ENCODE measurements at regions not wholly inside any gene's neighbourhood (a gene's known extent, or its start where the extent isn't known, plus 50 kb on each side); places are given as distances from the start of the nearest gene placed in this dataset.

DNA sequence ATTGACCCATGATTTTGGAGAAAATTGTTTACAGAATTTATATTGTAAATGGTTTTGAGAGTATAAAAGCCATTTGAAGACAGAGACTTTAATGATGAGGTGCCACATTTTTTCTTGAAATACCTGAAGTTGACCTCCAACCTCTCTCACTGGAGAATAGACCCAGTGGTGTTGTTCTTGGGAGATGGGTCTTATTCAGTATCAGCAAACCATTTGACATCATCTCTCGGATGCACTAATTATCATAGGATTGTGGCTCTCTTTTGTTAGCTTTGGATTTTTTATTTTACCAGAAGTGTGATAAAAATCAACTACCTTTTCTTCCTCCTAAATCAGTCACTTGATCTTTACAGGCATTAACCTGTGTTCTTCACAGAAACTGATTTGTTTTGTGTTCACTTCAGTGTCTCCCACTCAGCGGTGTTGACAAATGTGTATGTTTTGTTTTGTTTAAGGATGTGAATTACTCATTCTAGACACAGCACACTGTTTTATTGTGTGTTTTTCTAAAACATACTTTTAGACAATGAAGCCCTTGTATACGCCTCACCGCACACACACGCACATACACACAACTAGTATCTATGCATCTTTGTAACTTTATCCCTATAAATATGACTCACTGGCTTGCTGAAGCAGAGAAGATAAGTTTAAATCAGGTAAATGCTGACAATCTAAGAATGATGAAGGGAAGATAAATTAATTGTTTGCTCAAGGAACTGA lies 455.6 kb downstream of the INHBA start:
- DNase-seq (ENCODE audit: low read depth), result no peak

- DNase-seq (ENCODE audit: low read depth), result no peak
These were observed 457.0 kb downstream of the INHBA start for GRCh38 chr7:41245916-41246315.

GRCh38 chr7:41244246-41244645 lies 458.6 kb downstream of the INHBA start:
- no peak for DNase-seq (ENCODE audit: low read depth)

DNA sequence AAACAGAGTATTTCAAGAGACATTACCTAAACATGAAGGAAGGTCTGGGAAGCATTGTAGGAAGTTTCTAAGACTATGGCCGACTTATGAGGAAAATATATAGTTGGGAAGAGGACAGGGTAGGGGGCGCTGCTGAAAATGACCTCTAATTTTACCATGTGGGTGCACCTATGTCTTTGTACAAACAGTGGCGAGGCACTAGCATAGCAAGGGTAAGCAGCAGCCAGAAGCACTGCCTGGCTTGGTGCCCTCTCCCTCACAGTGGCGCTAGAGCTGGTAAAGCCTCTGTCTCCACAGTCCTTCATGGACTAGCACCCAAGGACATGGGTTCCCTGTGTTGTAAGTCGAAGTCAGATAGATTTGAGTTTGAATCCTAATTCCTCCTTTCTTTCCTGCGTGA lies 461.2 kb downstream of the INHBA start:
- DNase-seq (ENCODE audit: low read depth), result no peak

GRCh38 chr7:41239596-41239995 lies 463.3 kb downstream of the INHBA start:
- DNase-seq (ENCODE audit: low read depth), result no peak

DNA sequence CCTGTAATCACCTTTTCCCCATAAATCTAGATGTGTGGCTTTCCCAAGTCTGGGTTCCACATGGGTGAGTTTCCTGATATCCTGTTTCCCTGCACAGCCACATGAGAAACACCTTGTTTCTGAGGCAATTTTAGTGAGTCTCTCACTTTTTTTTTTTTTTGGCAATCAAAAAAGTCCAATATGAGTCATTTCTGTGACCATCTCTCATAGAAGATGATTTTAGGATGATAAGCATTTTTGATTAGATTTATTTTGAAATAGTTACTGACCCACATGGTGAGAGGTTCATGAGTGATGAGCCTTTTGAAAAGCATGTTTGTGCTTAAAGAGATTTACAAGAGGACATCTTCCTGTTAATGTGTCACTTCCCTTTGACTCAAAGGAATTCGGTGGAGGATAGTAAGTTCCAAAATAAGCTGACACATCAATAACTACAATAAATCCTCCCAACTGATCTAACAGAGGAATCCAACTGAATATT lies 464.0 kb downstream of the INHBA start:
- no peak for DNase-seq (ENCODE audit: low read depth)

GRCh38 chr7:41237956-41238355 lies 464.9 kb downstream of the INHBA start:
- DNase-seq (ENCODE audit: low read depth), result no peak

GRCh38 chr7:41232086-41232485 lies 470.8 kb downstream of the INHBA start:
- peak; percentile 19 for DNase-seq (ENCODE audit: low read depth)

- no peak for DNase-seq (ENCODE audit: low read depth)
These were observed 478.7 kb downstream of the INHBA start for GRCh38 chr7:41224063-41224763.

- peak; percentile 12 for DNase-seq (ENCODE audit: low read depth)
These were observed 480.1 kb downstream of the INHBA start for GRCh38 chr7:41222746-41223145.

DNA sequence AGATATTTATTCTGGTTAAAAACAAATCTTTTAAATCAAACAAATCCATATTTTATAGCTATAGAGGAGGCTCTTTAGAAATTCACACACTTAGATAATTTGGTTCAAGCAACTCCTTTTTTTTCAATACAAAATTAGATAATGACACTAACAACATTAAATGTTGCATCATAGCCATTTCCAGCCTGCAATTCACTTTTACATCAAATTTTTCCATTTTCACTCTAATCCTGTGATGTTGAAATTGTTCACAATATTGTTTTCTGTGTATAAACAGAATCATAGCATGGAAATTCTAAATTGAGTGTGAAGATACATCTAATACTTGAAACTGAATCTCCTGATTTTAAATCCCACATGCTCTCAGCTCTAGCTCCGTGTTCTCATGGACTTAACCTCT lies 482.6 kb downstream of the INHBA start:
- no peak for DNase-seq (ENCODE audit: low read depth)

GRCh38 chr7:41219276-41219675 lies 483.6 kb downstream of the INHBA start:
- peak; percentile 76 for DNase-seq (ENCODE audit: low read depth)

DNA sequence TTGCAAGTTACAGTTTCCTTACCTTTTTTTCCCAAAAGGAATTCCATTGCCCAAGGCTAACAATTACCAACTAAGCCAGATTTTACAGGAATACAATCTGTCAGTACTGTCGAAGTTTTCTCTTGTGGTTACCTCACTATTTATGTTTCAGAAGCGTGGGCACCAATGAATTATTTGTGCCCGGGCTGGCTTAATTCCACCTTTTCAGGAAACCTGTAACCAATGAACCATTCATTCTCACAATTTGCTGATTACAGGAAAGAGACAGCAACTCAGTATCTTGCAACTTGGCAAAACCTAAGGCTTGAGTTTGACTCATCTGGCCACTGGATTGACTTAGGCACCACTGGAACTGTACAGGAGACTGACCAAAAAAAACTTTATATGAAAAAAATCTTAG lies 485.6 kb downstream of the INHBA start:
- DNase-seq (ENCODE audit: low read depth), result no peak

DNA sequence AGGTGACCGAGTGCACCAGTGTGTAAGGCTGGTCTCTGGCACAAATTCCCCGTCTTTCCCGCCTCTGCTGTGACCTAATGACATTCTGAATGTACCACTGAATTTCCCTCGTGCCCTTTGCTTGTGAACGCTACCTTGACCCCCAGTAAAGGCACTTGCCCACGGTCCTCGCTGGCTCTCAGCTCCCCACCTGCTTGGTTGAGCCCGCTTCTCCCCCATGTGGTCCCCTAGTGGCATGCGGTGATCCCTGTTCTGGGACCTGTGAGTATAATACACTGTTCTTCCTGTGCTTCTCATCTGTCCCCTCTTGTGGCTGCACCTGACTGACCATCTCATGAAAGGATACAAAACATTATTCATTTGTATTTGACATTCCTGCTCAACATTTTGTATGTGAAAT lies 495.7 kb downstream of the INHBA start:
- DNase-seq (ENCODE audit: low read depth), result no peak

GRCh38 chr7:41206267-41206666 lies 496.6 kb downstream of the INHBA start:
- DNase-seq (ENCODE audit: low read depth), result no peak

DNA sequence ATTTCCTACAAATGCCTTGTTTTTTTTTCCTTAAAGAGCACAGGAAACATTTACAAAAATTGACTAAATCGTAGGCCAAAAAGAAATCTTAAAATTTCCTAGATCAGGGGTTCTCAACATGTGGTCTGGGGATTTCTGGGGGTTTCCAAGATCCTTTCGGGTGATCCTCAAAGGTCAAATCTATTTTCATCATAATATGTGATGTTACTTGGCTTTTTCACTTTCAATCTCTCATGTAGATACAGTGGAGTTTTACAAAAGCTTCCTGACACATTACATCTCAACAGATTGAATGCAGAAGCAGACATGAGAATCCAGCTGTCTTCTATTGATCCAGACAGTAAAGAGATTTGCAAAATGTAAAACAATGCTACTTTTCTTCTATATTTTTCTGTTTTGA lies 497.3 kb downstream of the INHBA start:
- no peak for DNase-seq (ENCODE audit: low read depth)

- DNase-seq (ENCODE audit: low read depth), result no peak
These were observed 499.3 kb downstream of the INHBA start for GRCh38 chr7:41203542-41203941.

DNA sequence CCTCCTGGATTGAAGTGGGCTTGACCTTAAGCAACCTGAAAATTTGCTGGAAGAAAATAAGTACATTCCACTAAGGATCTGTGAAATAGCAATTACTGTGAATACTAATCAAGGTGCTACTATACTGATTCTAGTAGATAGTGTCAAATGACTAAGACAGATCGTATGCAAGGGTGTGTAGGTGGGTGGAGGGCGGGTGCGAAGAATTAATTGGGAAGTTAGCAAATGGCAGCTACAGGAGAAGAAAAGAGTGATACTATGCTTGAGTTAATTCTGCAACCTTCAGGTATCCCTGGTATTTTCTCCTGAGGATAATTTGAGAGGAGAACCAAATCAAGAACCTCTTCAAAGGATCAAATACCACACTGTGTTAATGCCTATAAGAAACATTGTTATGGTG lies 501.9 kb downstream of the INHBA start:
- no peak for DNase-seq (ENCODE audit: low read depth)

- no peak for DNase-seq (ENCODE audit: low read depth)
These were observed 503.8 kb downstream of the INHBA start for GRCh38 chr7:41199136-41199535.

GRCh38 chr7:41198502-41198901 lies 504.4 kb downstream of the INHBA start:
- no peak for DNase-seq (ENCODE audit: low read depth)

- DNase-seq (ENCODE audit: low read depth), result no peak
These were observed 505.1 kb downstream of the INHBA start for GRCh38 chr7:41197769-41198168.

DNA sequence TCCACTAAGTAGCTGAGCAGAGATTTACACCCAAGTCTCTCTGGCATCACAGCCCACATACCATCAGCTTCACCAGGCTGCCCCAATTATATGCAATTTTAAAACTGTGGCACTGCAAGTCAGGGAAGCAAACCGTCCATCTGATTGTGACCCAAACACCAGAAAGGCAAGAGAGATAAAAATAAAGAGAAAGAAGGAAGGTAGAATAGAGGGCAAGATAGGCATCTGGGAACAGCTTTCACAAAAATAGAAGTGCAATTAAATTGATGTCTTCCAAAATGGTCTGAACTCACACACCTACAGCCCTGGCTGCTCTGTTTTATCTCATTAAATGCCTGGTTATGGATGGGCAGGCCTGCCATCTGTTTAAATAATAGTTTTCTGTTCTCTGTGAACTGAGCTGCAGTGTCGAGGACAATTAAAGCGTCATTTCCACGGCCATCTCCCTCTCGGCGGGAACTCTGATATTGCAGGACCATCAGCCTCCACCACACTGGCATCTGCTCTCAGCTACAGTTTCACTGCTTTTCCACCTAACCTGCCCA lies 509.1 kb downstream of the INHBA start:
- no peak for DNase-seq (ENCODE audit: low read depth)

- no peak for DNase-seq (ENCODE audit: low read depth)
These were observed 512.3 kb downstream of the INHBA start for GRCh38 chr7:41190581-41190980.
